ENCODE measurements at regions not wholly inside any gene's neighbourhood (a gene's known extent, or its start where the extent isn't known, plus 50 kb on each side); places are given as distances from the start of the nearest gene placed in this dataset.

- TF ChIP-seq CTCF (IDR thresholded peaks at IDR 0.05 in 4 of 5, conservative IDR thresholded peaks at IDR 0.05 in 1 of 5) (no peak), POLR2A (IDR thresholded peaks at IDR 0.05) (no peak)
Measured at GRCh38 chr13:74778946-74779345, 644.7 kb upstream of the KLF12 start.

Measured in gastrocnemius medialis (tissue), 4 donors.